HCT116 (cell line): ENCODE measurements at regions not wholly inside any gene's neighbourhood (a gene's known extent, or its start where the extent isn't known, plus 50 kb on each side); places are given as distances from the start of the nearest gene placed in this dataset.

ENCODE experiments used
- ATAC-seq: fragments of 200-7000 bp; cut with Tn5 transposase; 2 replicates; pipeline ENCODE4 v1.9.1; 2020; ENCODE audit warnings: mild to moderate bottlenecking, moderate library complexity
- BruUV-seq: library from RNA; stranded (reverse); fragments of 400-500 nt; replicated peaks from 2 replicates; lab custom pipeline; 2021; lab: Mats Ljungman, UMichigan
- CTCF ChIA-PET: fragments of 300-600 bp; sonication (Branson Sonifier 250); formaldehyde crosslinking; loops from one replicate; lab custom pipeline; 2021; ENCODE audit warnings: antibody characterized with exemption; lab: Charles Lee
- POLR2A ChIA-PET: fragments of 300-600, 350-600 bp; sonication (Branson Sonifier 250); formaldehyde crosslinking; loops from one replicate; lab custom pipeline; 2021; ENCODE audit warnings: antibody characterized with exemption; lab: Charles Lee
- RAD21 ChIA-PET, 2 experiments: fragments of 300-600 bp; sonication (Branson Sonifier 250); formaldehyde crosslinking; loops; one replicate each; lab custom pipeline; 2023; ENCODE audit warnings: low total read pairs in 2 of 2; ENCODE audit not compliant: uncharacterized antibody in 2 of 2, unreplicated experiment in 2 of 2, low non-redundant PET in 1 of 2; lab: Charles Lee
- DNase-seq: peaks from one replicate; pipeline ENCODE4 v3.0.0-alpha.2; 2010; ENCODE audit warnings: low read depth, low spot score
- H2AFZ ChIP-seq: fragments of 200-600 bp; shearing (Covaris generic), sonication (generic); 2 replicates; pipeline ENCODE4 v1.6.1; 2017; ENCODE audit warnings: low read depth, mixed run types, mixed read lengths, antibody characterized with exemption, low read length; ENCODE audit not compliant: poor library complexity, severe bottlenecking
- H3K27ac ChIP-seq: 2 replicates; pipeline ENCODE4 v1.5.1; 2012; ENCODE audit warnings: low read depth, low read length
- H3K27me3 ChIP-seq: fragments of 200-600 bp; sonication (generic); 2 replicates; pipeline ENCODE4 v1.6.1; 2016; ENCODE audit warnings: mixed run types, low read length, mixed read lengths; ENCODE audit not compliant: insufficient read depth
- H3K36me3 ChIP-seq, 2 experiments: fragments of 200-500 bp in 1 of 2; fragments of 200-600 bp in 1 of 2; sonication (Bioruptor generic) in 1 of 2; sonication (generic) in 1 of 2; 2 replicates each; pipeline versions ENCODE4 v1.5.1 to v1.6.1; 2014 to 2016; ENCODE audit warnings: low read length in 2 of 2, inconsistent platforms in 1 of 2, mixed read lengths in 1 of 2, mixed run types in 1 of 2; ENCODE audit not compliant: insufficient read depth in 2 of 2, control insufficient read depth in 1 of 2
- H3K4me1 ChIP-seq, 2 experiments: fragments of 200-600 bp in 1 of 2; sonication (generic) in 1 of 2; 2 replicates each; pipeline versions ENCODE4 v1.5.1 to v1.6.1; 2012 to 2017; ENCODE audit warnings: low read length in 2 of 2, inconsistent platforms in 1 of 2, mild to moderate bottlenecking in 1 of 2, mixed read lengths in 1 of 2, mixed run types in 1 of 2, moderate library complexity in 1 of 2; ENCODE audit not compliant: insufficient read depth in 2 of 2, control insufficient read depth in 1 of 2
- H3K4me2 ChIP-seq: fragments of 200-600 bp; sonication (generic); 2 replicates; pipeline ENCODE4 v1.6.1; 2017; ENCODE audit warnings: mixed run types, low read length, mixed read lengths
- H3K4me3 ChIP-seq, 2 experiments: fragments of 200-600 bp in 1 of 2; sonication (generic) in 1 of 2; replicated peaks in 1 of 2; 2 replicates each; pipeline ENCODE4 v1.5.1; 2011 to 2016; ENCODE audit warnings: low read length in 2 of 2, control low read depth in 1 of 2, low read depth in 1 of 2, mild to moderate bottlenecking in 1 of 2, mixed read lengths in 1 of 2, mixed run types in 1 of 2
- H3K79me2 ChIP-seq: fragments of 200-600 bp; sonication (generic); 2 replicates; pipeline ENCODE4 v1.6.1; 2017; ENCODE audit warnings: mild to moderate bottlenecking, mixed run types, low read length, moderate library complexity, mixed read lengths; ENCODE audit not compliant: insufficient read depth
- H3K9ac ChIP-seq: fragments of 200-600 bp; sonication (generic); 2 replicates; pipeline ENCODE4 v1.6.1; 2016; ENCODE audit warnings: low read length, mixed read lengths
- H3K9me2 ChIP-seq: fragments of 200-600 bp; sonication (generic), shearing (Covaris generic); 2 replicates; pipeline ENCODE4 v1.6.1; 2017; ENCODE audit warnings: mixed run types, mild to moderate bottlenecking, moderate library complexity; ENCODE audit not compliant: insufficient read depth
- H3K9me3 ChIP-seq, 2 experiments: fragments of 200-500 bp in 1 of 2; fragments of 200-600 bp in 1 of 2; sonication (Bioruptor generic) in 1 of 2; sonication (generic) in 1 of 2; 2 replicates each; pipeline ENCODE4 v1.6.1; 2014 to 2017; ENCODE audit warnings: low read length in 2 of 2, mixed read lengths in 2 of 2, inconsistent platforms in 1 of 2, low read depth in 1 of 2, mild to moderate bottlenecking in 1 of 2, mixed run types in 1 of 2, moderate library complexity in 1 of 2; ENCODE audit not compliant: control insufficient read depth in 1 of 2, insufficient read depth in 1 of 2
- H4K20me1 ChIP-seq: fragments of 200-600 bp; sonication (generic), shearing (Covaris generic); 2 replicates; pipeline ENCODE4 v1.6.1; 2017; ENCODE audit warnings: mixed run types, mild to moderate bottlenecking, moderate library complexity; ENCODE audit not compliant: insufficient read depth
- CBX3 ChIP-seq: IDR thresholded peaks from 2 replicates; pipeline ENCODE4 v1.6.1; 2012; ENCODE audit warnings: low read depth
- CEBPB ChIP-seq: IDR thresholded peaks from 2 replicates; pipeline ENCODE4 v1.6.1; 2012; ENCODE audit warnings: low read depth
- EGR1 ChIP-seq: IDR thresholded peaks from 2 replicates; pipeline ENCODE4 v1.6.1; 2012; ENCODE audit warnings: low read depth
- EZH2 ChIP-seq: fragments of 200-600 bp; sonication (generic); IDR thresholded peaks from 2 replicates; pipeline ENCODE4 v1.6.1; 2017; ENCODE audit warnings: antibody characterized with exemption, mixed run types
- EZH2phosphoT487 ChIP-seq: fragments of 200-600 bp; IDR thresholded peaks from 2 replicates; pipeline ENCODE4 v1.6.1; 2018; ENCODE audit warnings: antibody characterized with exemption, borderline replicate concordance
- FOSL1 ChIP-seq: IDR thresholded peaks from 2 replicates; pipeline ENCODE4 v1.6.1; 2012; ENCODE audit warnings: low read depth
- RAD21 ChIP-seq: IDR thresholded peaks from 2 replicates; pipeline ENCODE4 v1.6.1; 2012; ENCODE audit warnings: low read depth, mild to moderate bottlenecking
- SIN3A ChIP-seq: IDR thresholded peaks from 2 replicates; pipeline ENCODE4 v1.6.1; 2012; ENCODE audit warnings: low read depth
- SRF ChIP-seq: IDR thresholded peaks from 2 replicates; pipeline ENCODE4 v1.6.1; 2012; ENCODE audit warnings: low read depth
- TCF7L2 ChIP-seq: IDR thresholded peaks from 2 replicates; pipeline ENCODE4 v1.7.0; 2011; ENCODE audit warnings: borderline replicate concordance, inconsistent platforms; ENCODE audit not compliant: insufficient read depth, insufficient read length; ENCODE audit errors: extremely low read depth
- YY1 ChIP-seq: IDR thresholded peaks from 2 replicates; pipeline ENCODE4 v1.6.1; 2011; ENCODE audit warnings: low read length, low read depth, moderate library complexity, mild to moderate bottlenecking; ENCODE audit not compliant: insufficient replicate concordance; ENCODE audit errors: extremely low read depth
- ZNF274 ChIP-seq: fragments of 200-500 bp; sonication (Bioruptor generic); IDR thresholded peaks from 2 replicates; pipeline ENCODE4 v1.6.1; 2014; ENCODE audit warnings: mild to moderate bottlenecking, low read depth, low read length, inconsistent platforms
- intact Hi-C: fragments of 100-400 bp; cut with micrococcal nuclease; formaldehyde crosslinking; loops from 2 replicates; pipeline ENCODE4 v1.10.0; 2022
- TF ChIP-seq, protein P1 (sequence below): IDR thresholded peaks from 2 replicates; pipeline ENCODE4 v1.6.1; 2011; ENCODE audit warnings: mild to moderate bottlenecking, low read length, moderate library complexity; ENCODE audit not compliant: insufficient replicate concordance; ENCODE audit errors: extremely low read depth
- TF ChIP-seq, protein P2 (sequence below), 3 experiments: fragments of 200-600 bp in 1 of 3; sonication (generic) in 1 of 3; IDR thresholded peaks in 2 of 3; conservative IDR thresholded peaks in 1 of 3; 2 replicates each; pipeline ENCODE4 v1.5.1; 2012 to 2017; ENCODE audit warnings: low read depth in 2 of 3, low read length in 2 of 3, antibody characterized with exemption in 1 of 3, borderline replicate concordance in 1 of 3, control low read depth in 1 of 3, mild to moderate bottlenecking in 1 of 3, mixed read lengths in 1 of 3, mixed run types in 1 of 3, moderate library complexity in 1 of 3; ENCODE audit not compliant: insufficient read depth in 1 of 3
- TF ChIP-seq, protein P3 (sequence below): IDR thresholded peaks from 2 replicates; pipeline ENCODE4 v1.6.1; 2012

DNA sequence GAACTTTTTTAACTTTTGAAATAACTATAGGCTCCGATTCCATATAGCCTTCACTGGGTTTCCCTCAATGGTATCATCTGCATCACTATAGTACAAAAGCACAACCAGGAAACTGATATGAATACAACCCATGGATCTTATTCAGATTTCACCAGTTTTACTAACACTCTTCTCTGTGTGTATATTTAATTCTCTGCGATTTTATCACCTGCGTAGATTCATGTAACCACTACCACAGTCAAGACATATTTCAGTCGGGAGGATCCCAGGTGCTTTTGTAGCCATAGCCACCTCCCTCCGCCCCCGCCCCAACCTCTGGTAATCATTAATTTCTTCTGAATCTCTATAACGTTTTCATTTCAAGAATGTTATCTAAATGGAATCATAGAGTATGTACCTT, 82.8 kb upstream of the C7orf33 start:
- H3K9me3 ChIP-seq: no peaks in the 10 kb centered on the region
- no peaks in the 10 kb centered on the region for H3K4me1 ChIP-seq
- no peak overlapping the region for H3K4me3 ChIP-seq
- H3K9ac ChIP-seq: no peak overlapping the region
- no peak overlapping the region for H3K4me2 ChIP-seq
- no peak for DNase-seq
- no peaks in the 10 kb centered on the region for H3K79me2 ChIP-seq
- no peak overlapping the region for H3K27ac ChIP-seq
- no peaks in the 10 kb centered on the region for H3K27me3 ChIP-seq
- RAD21 ChIA-PET: no interaction called here
- no peak overlapping the region for H2AFZ ChIP-seq
- intact Hi-C loops: no loop called here
- H3K36me3 ChIP-seq: no peaks in the 10 kb centered on the region
- ATAC-seq: no peak
- TF ChIP-seq RAD21: no peak
- TF ChIP-seq FOSL1: no peak
- TF ChIP-seq ZNF274: no peak
- TF ChIP-seq, protein P1, sequence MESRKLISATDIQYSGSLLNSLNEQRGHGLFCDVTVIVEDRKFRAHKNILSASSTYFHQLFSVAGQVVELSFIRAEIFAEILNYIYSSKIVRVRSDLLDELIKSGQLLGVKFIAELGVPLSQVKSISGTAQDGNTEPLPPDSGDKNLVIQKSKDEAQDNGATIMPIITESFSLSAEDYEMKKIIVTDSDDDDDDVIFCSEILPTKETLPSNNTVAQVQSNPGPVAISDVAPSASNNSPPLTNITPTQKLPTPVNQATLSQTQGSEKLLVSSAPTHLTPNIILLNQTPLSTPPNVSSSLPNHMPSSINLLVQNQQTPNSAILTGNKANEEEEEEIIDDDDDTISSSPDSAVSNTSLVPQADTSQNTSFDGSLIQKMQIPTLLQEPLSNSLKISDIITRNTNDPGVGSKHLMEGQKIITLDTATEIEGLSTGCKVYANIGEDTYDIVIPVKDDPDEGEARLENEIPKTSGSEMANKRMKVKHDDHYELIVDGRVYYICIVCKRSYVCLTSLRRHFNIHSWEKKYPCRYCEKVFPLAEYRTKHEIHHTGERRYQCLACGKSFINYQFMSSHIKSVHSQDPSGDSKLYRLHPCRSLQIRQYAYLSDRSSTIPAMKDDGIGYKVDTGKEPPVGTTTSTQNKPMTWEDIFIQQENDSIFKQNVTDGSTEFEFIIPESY: no peak
- no peak for TF ChIP-seq TCF7L2
- no peak for TF ChIP-seq SRF
- no peak for TF ChIP-seq SIN3A
- TF ChIP-seq EZH2phosphoT487: no peak
- TF ChIP-seq EZH2: no peak
- no peak for TF ChIP-seq YY1
- TF ChIP-seq CEBPB: no peak
- TF ChIP-seq, protein P2, sequence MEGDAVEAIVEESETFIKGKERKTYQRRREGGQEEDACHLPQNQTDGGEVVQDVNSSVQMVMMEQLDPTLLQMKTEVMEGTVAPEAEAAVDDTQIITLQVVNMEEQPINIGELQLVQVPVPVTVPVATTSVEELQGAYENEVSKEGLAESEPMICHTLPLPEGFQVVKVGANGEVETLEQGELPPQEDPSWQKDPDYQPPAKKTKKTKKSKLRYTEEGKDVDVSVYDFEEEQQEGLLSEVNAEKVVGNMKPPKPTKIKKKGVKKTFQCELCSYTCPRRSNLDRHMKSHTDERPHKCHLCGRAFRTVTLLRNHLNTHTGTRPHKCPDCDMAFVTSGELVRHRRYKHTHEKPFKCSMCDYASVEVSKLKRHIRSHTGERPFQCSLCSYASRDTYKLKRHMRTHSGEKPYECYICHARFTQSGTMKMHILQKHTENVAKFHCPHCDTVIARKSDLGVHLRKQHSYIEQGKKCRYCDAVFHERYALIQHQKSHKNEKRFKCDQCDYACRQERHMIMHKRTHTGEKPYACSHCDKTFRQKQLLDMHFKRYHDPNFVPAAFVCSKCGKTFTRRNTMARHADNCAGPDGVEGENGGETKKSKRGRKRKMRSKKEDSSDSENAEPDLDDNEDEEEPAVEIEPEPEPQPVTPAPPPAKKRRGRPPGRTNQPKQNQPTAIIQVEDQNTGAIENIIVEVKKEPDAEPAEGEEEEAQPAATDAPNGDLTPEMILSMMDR (IDR thresholded peaks at IDR 0.05 in 2 of 3, conservative IDR thresholded peaks at IDR 0.05 in 1 of 3; ENCODE audit: borderline replicate concordance in 1 of 3, insufficient read depth in 1 of 3, low read depth in 2 of 3, low read length in 2 of 3): no peak
- TF ChIP-seq, protein P3, sequence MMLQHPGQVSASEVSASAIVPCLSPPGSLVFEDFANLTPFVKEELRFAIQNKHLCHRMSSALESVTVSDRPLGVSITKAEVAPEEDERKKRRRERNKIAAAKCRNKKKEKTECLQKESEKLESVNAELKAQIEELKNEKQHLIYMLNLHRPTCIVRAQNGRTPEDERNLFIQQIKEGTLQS: no peak
- no peak for TF ChIP-seq CBX3
- TF ChIP-seq EGR1: no peak
- TF ChIP-seq, all 23 proteins: peak for 0
- ChIA-PET CTCF (no interaction called here), POLR2A (no interaction called here)
- Histone ChIP-seq H3K9me2 (no peaks in the 10 kb centered on the region), H4K20me1 (no peaks in the 10 kb centered on the region)
- no TSS peak for BruUV-seq
